Transverse colon (tissue), 3 donors: ENCODE measurements at regions not wholly inside any gene's neighbourhood (a gene's known extent, or its start where the extent isn't known, plus 50 kb on each side); places are given as distances from the start of the nearest gene placed in this dataset.

Experiments used
- EP300 ChIP-seq: sonication (generic); formaldehyde crosslinking; IDR thresholded peaks from one replicate; pipeline ENCODE4 v1.6.1; 2017; ENCODE audit warnings: antibody characterized with exemption, low read depth
- POLR2A ChIP-seq: fragments of 450-650 bp; IDR thresholded peaks from one replicate; pipeline ENCODE4 v1.6.1; 2016; ENCODE audit warnings: antibody characterized with exemption, mild to moderate bottlenecking, moderate library complexity
- TF ChIP-seq, protein P1 (sequence below), 5 experiments: fragments of 200-600 bp in 3 of 5; fragments of 450-650 bp in 2 of 5; sonication (generic) in 3 of 5; IDR thresholded peaks; 1 replicate in 2 of 5; 2 replicates in 3 of 5; pipeline ENCODE4 v1.5.1; 2016 to 2017; ENCODE audit warnings: antibody characterized with exemption in 5 of 5, inconsistent platforms in 3 of 5, mild to moderate bottlenecking in 2 of 5, moderate library complexity in 1 of 5

GRCh38 chr6:165747963-165748362, 84.9 kb upstream of the PDE10A start:
- TF ChIP-seq, protein P1, sequence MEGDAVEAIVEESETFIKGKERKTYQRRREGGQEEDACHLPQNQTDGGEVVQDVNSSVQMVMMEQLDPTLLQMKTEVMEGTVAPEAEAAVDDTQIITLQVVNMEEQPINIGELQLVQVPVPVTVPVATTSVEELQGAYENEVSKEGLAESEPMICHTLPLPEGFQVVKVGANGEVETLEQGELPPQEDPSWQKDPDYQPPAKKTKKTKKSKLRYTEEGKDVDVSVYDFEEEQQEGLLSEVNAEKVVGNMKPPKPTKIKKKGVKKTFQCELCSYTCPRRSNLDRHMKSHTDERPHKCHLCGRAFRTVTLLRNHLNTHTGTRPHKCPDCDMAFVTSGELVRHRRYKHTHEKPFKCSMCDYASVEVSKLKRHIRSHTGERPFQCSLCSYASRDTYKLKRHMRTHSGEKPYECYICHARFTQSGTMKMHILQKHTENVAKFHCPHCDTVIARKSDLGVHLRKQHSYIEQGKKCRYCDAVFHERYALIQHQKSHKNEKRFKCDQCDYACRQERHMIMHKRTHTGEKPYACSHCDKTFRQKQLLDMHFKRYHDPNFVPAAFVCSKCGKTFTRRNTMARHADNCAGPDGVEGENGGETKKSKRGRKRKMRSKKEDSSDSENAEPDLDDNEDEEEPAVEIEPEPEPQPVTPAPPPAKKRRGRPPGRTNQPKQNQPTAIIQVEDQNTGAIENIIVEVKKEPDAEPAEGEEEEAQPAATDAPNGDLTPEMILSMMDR (IDR thresholded peaks at IDR 0.05), result no peak
- no peak for TF ChIP-seq POLR2A
- no peak for TF ChIP-seq EP300
